ENCODE measurements at regions not wholly inside any gene's neighbourhood (a gene's known extent, or its start where the extent isn't known, plus 50 kb on each side); places are given as distances from the start of the nearest gene placed in this dataset.

GRCh38 chr20:4341804-4342485 is 92.9 kb upstream of the ADRA1D start:
- TF ChIP-seq POLR2A (IDR thresholded peaks at IDR 0.05) (no peak), CTCF (IDR thresholded peaks at IDR 0.05) (no peak)
